ENCODE measurements at regions not wholly inside any gene's neighbourhood (a gene's known extent, or its start where the extent isn't known, plus 50 kb on each side); places are given as distances from the start of the nearest gene placed in this dataset.

GRCh38 chr4:122674371-122674770 lies 53.5 kb upstream of the IL21 start (continued):
- TF ChIP-seq ZNF444 (CRISPR knock-in tag; IDR thresholded peaks at IDR 0.05) (no peak), ZNF592 (IDR thresholded peaks at IDR 0.05) (no peak)

- FAIRE-seq (no peak), ATAC-seq (no peak), DNase-seq (ENCODE audit: extremely low read depth in 1 of 4, low spot score in 3 of 4) (no peak)
- ChIA-PET POLR2A (interaction anchor here (1.0 kb wide), 1 partner anchor 21 kb away, joined by 3 read pairs; no protein-coding TSS in a partner anchor), CTCF (ENCODE audit: low intra/inter-chr PET ratio) (no interaction called here)
- no peaks in the 10 kb centered on the region for H3K36me3 ChIP-seq (ENCODE audit: control insufficient read depth, insufficient read depth, low read length)
- H3K27me3 ChIP-seq (ENCODE audit: control insufficient read depth in 2 of 2, insufficient read depth in 2 of 2, low read length in 2 of 2), result no peaks in the 10 kb centered on the region
- no peaks in the 10 kb centered on the region for H3K79me2 ChIP-seq (ENCODE audit: control insufficient read depth, insufficient read depth, low read length)
- H3K4me3 ChIP-seq, result no peak overlapping the region
- no peaks in the 10 kb centered on the region for H4K20me1 ChIP-seq (replicated peaks; ENCODE audit: control insufficient read depth, insufficient read depth, low read length)
- H2AFZ ChIP-seq (ENCODE audit: low read depth, low read length), result no peak overlapping the region
- H3K4me2 ChIP-seq (ENCODE audit: insufficient read depth, low read length), result no peak overlapping the region
- in situ Hi-C loops (cut with MboI), result no loop called here
- no peak overlapping the region for H3K9ac ChIP-seq (ENCODE audit: insufficient read depth in 1 of 2, low read depth in 2 of 2, low read length in 2 of 2)
- 63% methylated on average over 2 of the region's 2 CpGs for WGBS (ENCODE audit: insufficient coverage, low coverage, missing lambda C conversion rate)
- intact Hi-C loops (cut with micrococcal nuclease), result no loop called here
- no TSS peak for BruUV-seq (replicated peaks)
- 0 out of 2 replicates have a peak, but pooled peaks cover 3% of the 10 kb centered on the region for H3K9me3 ChIP-seq (replicated peaks; ENCODE audit: control insufficient read depth, insufficient read depth, low read depth, low read length)
- no peak overlapping the region for H3K27ac ChIP-seq (ENCODE audit: extremely low read depth, low read depth, low read length)
- TF ChIP-seq PURB (CRISPR knock-in tag; IDR thresholded peaks at IDR 0.05; ENCODE audit: low read depth) (no peak), HMBOX1 (IDR thresholded peaks at IDR 0.05) (no peak), U2AF1 (optimal IDR thresholded peaks at IDR 0.05; ENCODE audit: low read depth, low read length) (no peak), ZNF384 (IDR thresholded peaks at IDR 0.05; ENCODE audit: low read depth, low read length) (no peak), MBD2 (IDR thresholded peaks at IDR 0.05; ENCODE audit: borderline replicate concordance, low read depth) (no peak), CHD2 (IDR thresholded peaks at IDR 0.05; ENCODE audit: low read depth, low read length) (no peak), E2F8 (IDR thresholded peaks at IDR 0.05; ENCODE audit: low read depth, partially characterized antibody) (no peak)
- peaks cover 0 to 6% of the 10 kb centered on the region in 2 experiments; a peak in 2 of 5 replicates for H3K4me1 ChIP-seq (replicated peaks in 1 of 2; ENCODE audit: control insufficient read depth in 2 of 2, insufficient read depth in 2 of 2, low read length in 2 of 2)
- H3K9me1 ChIP-seq (ENCODE audit: control insufficient read depth, insufficient read depth, low read length), result no peaks in the 10 kb centered on the region
Measured at GRCh38 chr4:122679317-122679716, 53.2 kb upstream of the BBS12 start.
